ENCODE measurements at regions not wholly inside any gene's neighbourhood (a gene's known extent, or its start where the extent isn't known, plus 50 kb on each side); places are given as distances from the start of the nearest gene placed in this dataset.

DNA sequence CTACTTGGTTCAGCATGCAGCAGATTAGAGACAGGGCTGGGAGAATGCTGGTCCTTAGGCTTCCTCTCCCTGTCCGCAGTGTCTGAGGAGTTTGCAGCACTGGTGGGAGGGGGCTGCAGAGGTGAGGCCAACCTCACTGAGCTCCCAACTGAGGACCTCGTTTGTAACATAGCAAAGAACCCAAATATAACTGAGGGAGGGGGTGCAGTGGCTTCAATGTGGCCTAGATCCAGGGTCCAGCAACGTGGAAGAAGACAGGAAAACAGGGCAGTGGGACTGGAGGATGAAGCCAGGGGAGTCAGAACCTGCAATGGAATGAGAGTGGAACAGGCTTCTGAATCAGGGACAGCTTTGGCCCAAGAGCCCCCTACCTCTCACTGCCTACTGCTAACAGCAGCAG is 84.3 kb upstream of the MAFB start:
- TF ChIP-seq POLR2A (IDR thresholded peaks at IDR 0.05) = no peak
- TF ChIP-seq, protein P1, sequence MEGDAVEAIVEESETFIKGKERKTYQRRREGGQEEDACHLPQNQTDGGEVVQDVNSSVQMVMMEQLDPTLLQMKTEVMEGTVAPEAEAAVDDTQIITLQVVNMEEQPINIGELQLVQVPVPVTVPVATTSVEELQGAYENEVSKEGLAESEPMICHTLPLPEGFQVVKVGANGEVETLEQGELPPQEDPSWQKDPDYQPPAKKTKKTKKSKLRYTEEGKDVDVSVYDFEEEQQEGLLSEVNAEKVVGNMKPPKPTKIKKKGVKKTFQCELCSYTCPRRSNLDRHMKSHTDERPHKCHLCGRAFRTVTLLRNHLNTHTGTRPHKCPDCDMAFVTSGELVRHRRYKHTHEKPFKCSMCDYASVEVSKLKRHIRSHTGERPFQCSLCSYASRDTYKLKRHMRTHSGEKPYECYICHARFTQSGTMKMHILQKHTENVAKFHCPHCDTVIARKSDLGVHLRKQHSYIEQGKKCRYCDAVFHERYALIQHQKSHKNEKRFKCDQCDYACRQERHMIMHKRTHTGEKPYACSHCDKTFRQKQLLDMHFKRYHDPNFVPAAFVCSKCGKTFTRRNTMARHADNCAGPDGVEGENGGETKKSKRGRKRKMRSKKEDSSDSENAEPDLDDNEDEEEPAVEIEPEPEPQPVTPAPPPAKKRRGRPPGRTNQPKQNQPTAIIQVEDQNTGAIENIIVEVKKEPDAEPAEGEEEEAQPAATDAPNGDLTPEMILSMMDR (IDR thresholded peaks at IDR 0.05 in 8 of 11, conservative IDR thresholded peaks at IDR 0.05 in 3 of 11) = no peak
- TF ChIP-seq POLR2AphosphoS5 (IDR thresholded peaks at IDR 0.05) = no peak

All from spleen (tissue), 7 donors.